ENCODE measurements at regions not wholly inside any gene's neighbourhood (a gene's known extent, or its start where the extent isn't known, plus 50 kb on each side); places are given as distances from the start of the nearest gene placed in this dataset.
A peak's percentile ranks its signal among the peaks of the same experiment; 100 is the strongest.
"Not testable (repeated sequence)": the region's sequence is repeated elsewhere in the genome, so short reads cannot be mapped to it uniquely, and the experiment has no call there.

- ATAC-seq = peak; percentile 61 to 63
Observed at GRCh38 chr3:61381745-61382392, 130.6 kb upstream of the FHIT start.

GRCh38 chr3:61387817-61388216 lies 136.6 kb upstream of the FHIT start:
- ATAC-seq = no peak

- ATAC-seq = not testable (repeated sequence)
Observed at GRCh38 chr3:61393480-61393947, 142.3 kb upstream of the FHIT start.

GRCh38 chr3:61401359-61401758 lies 150.1 kb upstream of the FHIT start:
- no peak for ATAC-seq

GRCh38 chr3:61407397-61407796 lies 154.0 kb upstream of the PTPRG start:
- ATAC-seq = no peak

GRCh38 chr3:61409638-61410037 lies 151.7 kb upstream of the PTPRG start:
- ATAC-seq = no peak

GRCh38 chr3:61410358-61410757 lies 151.0 kb upstream of the PTPRG start:
- ATAC-seq = not testable (repeated sequence)

- no peak for ATAC-seq
Observed at GRCh38 chr3:61411009-61411662, 150.2 kb upstream of the PTPRG start.

- ATAC-seq = no peak
Observed at GRCh38 chr3:61414456-61414855, 146.9 kb upstream of the PTPRG start.

- no peak for ATAC-seq
Observed at GRCh38 chr3:61415201-61415600, 146.2 kb upstream of the PTPRG start.

- ATAC-seq = no peak
Observed at GRCh38 chr3:61416618-61417017, 144.8 kb upstream of the PTPRG start.

- ATAC-seq = no peak
Observed at GRCh38 chr3:61417352-61417751, 144.0 kb upstream of the PTPRG start.

- peak; percentile 68 to 72 for ATAC-seq
Observed at GRCh38 chr3:61420136-61420759, 141.1 kb upstream of the PTPRG start.

- ATAC-seq = no peak
Observed at GRCh38 chr3:61422945-61423673, 138.3 kb upstream of the PTPRG start.

- no peak for ATAC-seq
Observed at GRCh38 chr3:61425356-61425755, 136.0 kb upstream of the PTPRG start.

- ATAC-seq = no peak
Observed at GRCh38 chr3:61429106-61429505, 132.3 kb upstream of the PTPRG start.

- ATAC-seq = not testable (repeated sequence)
Observed at GRCh38 chr3:61434901-61435300, 126.5 kb upstream of the PTPRG start.

- ATAC-seq = not testable (repeated sequence)
Observed at GRCh38 chr3:61435361-61435760, 126.0 kb upstream of the PTPRG start.

- ATAC-seq = no peak
Observed at GRCh38 chr3:61438253-61439121, 122.9 kb upstream of the PTPRG start.

- ATAC-seq = no peak
Observed at GRCh38 chr3:61439122-61439458, 122.3 kb upstream of the PTPRG start.

- ATAC-seq = no peak
Observed at GRCh38 chr3:61442696-61443095, 118.7 kb upstream of the PTPRG start.

GRCh38 chr3:61443886-61444285 lies 117.5 kb upstream of the PTPRG start:
- no peak for ATAC-seq
